Natural killer cell (primary cell): ENCODE measurements at regions not wholly inside any gene's neighbourhood (a gene's known extent, or its start where the extent isn't known, plus 50 kb on each side); places are given as distances from the start of the nearest gene placed in this dataset.

Experiments
- ATAC-seq, 3 donors: fragments of 150-1000 bp in 2 of 3; fragments of 200-7000 bp in 1 of 3; cut with Tn5 transposase; 1 replicate in 1 of 3; 2 replicates in 2 of 3; pipeline ENCODE4 v1.10.0; 2021; ENCODE audit warnings: mild to moderate bottlenecking in 2 of 3, moderate library complexity in 2 of 3
- DNase-seq, 2 donors: peaks; one replicate each; pipeline versions ENCODE4 v3.0.0 to v3.0.0-alpha.2; 2013 to 2021; ENCODE audit warnings: mixed read lengths in 1 of 2
- H3K27ac ChIP-seq: one replicate; pipeline ENCODE4 v1.5.1; 2013; ENCODE audit warnings: mild to moderate bottlenecking, low read length
- H3K27me3 ChIP-seq: one replicate; pipeline ENCODE4 v1.6.1; 2013; ENCODE audit warnings: low read length; ENCODE audit not compliant: control insufficient read depth, insufficient read depth
- H3K36me3 ChIP-seq: one replicate; pipeline ENCODE4 v1.6.1; 2013; ENCODE audit warnings: low read length; ENCODE audit not compliant: control insufficient read depth, insufficient read depth
- H3K4me1 ChIP-seq: one replicate; pipeline ENCODE4 v1.6.1; 2013; ENCODE audit warnings: low read length; ENCODE audit not compliant: control insufficient read depth, insufficient read depth
- H3K4me3 ChIP-seq: one replicate; pipeline ENCODE4 v1.5.1; 2013; ENCODE audit warnings: low read length
- H3K9me3 ChIP-seq: one replicate; pipeline ENCODE4 v1.6.1; 2013; ENCODE audit warnings: low read length; ENCODE audit not compliant: control insufficient read depth, insufficient read depth
- H3K27ac Mint-ChIP-seq, 2 donors: one replicate each; pipeline ENCODE4 v1.8.0; 2022; ENCODE audit warnings: mild to moderate bottlenecking in 2 of 2, mixed read lengths in 2 of 2, moderate library complexity in 1 of 2
- H3K27me3 Mint-ChIP-seq, 2 donors: one replicate each; pipeline ENCODE4 v1.8.0; 2022; ENCODE audit warnings: low read depth in 2 of 2, mixed read lengths in 2 of 2
- H3K36me3 Mint-ChIP-seq: one replicate; pipeline ENCODE4 v1.8.0; 2022; ENCODE audit warnings: mixed read lengths
- H3K4me1 Mint-ChIP-seq, 2 donors: one replicate each; pipeline ENCODE4 v1.8.0; 2022; ENCODE audit warnings: mixed read lengths in 2 of 2
- H3K4me3 Mint-ChIP-seq: one replicate; pipeline ENCODE4 v1.8.0; 2022; ENCODE audit warnings: mild to moderate bottlenecking, moderate library complexity, mixed read lengths
- H3K9me3 Mint-ChIP-seq, 2 donors: one replicate each; pipeline ENCODE4 v1.8.0; 2022; ENCODE audit warnings: mixed read lengths in 2 of 2
- CTCF ChIP-seq: fragments of 200-600 bp; IDR thresholded peaks from one replicate; pipeline ENCODE4 v1.8.0; 2022; ENCODE audit warnings: antibody characterized with exemption
- WGBS: methylation state at CpG from one replicate; pipeline ENCODE4 v1.1.7; 2013; ENCODE audit warnings: missing lambda C conversion rate; ENCODE audit not compliant: insufficient coverage; 5-methylcytosine and 5-hydroxymethylcytosine counted together
- intact Hi-C: fragments of 100-400 bp; cut with micrococcal nuclease; formaldehyde crosslinking; loops from one replicate; pipeline ENCODE4 v1.14.2; 2022

- Mint-ChIP-seq H3K9me3 (no peaks in the 10 kb centered on the region), H3K36me3 (peaks cover 9% of the 10 kb centered on the region), H3K27ac (no peak overlapping the region), H3K4me3 (no peak overlapping the region), H3K4me1 (peaks cover 7 to 20% of the 10 kb centered on the region in 2 donors), H3K27me3 (no peaks in the 10 kb centered on the region)
- 70% methylated on average over 2 of the region's 4 CpGs for WGBS
- H3K27me3 ChIP-seq: no peaks in the 10 kb centered on the region
- no peak for TF ChIP-seq CTCF
- ATAC-seq: no peak
- peaks cover 9% of the 10 kb centered on the region for H3K36me3 ChIP-seq
- H3K4me3 ChIP-seq: no peak overlapping the region
- intact Hi-C loops: no loop called here
- DNase-seq: no peak
- H3K27ac ChIP-seq: no peak overlapping the region
- H3K9me3 ChIP-seq: no peaks in the 10 kb centered on the region
- H3K4me1 ChIP-seq: peaks cover 5% of the 10 kb centered on the region
Observed at GRCh38 chr21:28746166-28746565, 246.5 kb downstream of the LTN1 start.

GRCh38 chr21:28745131-28746016 is 247.3 kb downstream of the LTN1 start:
- 9% methylated on average over 11 of the region's 16 CpGs for WGBS
- Histone ChIP-seq H3K4me1 (peaks cover 5% of the 10 kb centered on the region), H3K36me3 (peaks cover 6% of the 10 kb centered on the region), H3K9me3 (no peaks in the 10 kb centered on the region), H3K4me3 (peak overlapping the region; percentile 24), H3K27me3 (no peaks in the 10 kb centered on the region), H3K27ac (no peak overlapping the region)
- Mint-ChIP-seq H3K27ac (no peak overlapping the region), H3K4me1 (peaks cover 11 to 24% of the 10 kb centered on the region in 2 donors), H3K4me3 (no peak overlapping the region), H3K9me3 (no peaks in the 10 kb centered on the region), H3K36me3 (peaks cover 9% of the 10 kb centered on the region), H3K27me3 (no peaks in the 10 kb centered on the region)
- DNase-seq: peak; percentile 51 to 87
- intact Hi-C loops: loop anchor here (1.0 to 2.0 kb wide), 6 partner anchors 48 to 1977 kb away; no protein-coding TSS in a partner anchor
- peak; percentile 83 for TF ChIP-seq CTCF
- ATAC-seq: peak; percentile 86 to 89 (median 87)

- H3K9me3 Mint-ChIP-seq: no peaks in the 10 kb centered on the region
- no peaks in the 10 kb centered on the region for H3K27me3 Mint-ChIP-seq
- no peak for ATAC-seq
- H3K4me1 Mint-ChIP-seq: peaks cover 24 to 36% of the 10 kb centered on the region in 2 donors
- no peaks in the 10 kb centered on the region for H3K9me3 ChIP-seq
- peaks cover 9% of the 10 kb centered on the region for H3K36me3 Mint-ChIP-seq
- H3K27ac ChIP-seq: no peak overlapping the region
- H3K27me3 ChIP-seq: no peaks in the 10 kb centered on the region
- H3K4me3 Mint-ChIP-seq: no peak overlapping the region
- intact Hi-C loops: loop anchor here (2.0 kb wide), 2 partner anchors 1043 to 1975 kb away; no protein-coding TSS in a partner anchor
- no peak overlapping the region for H3K4me3 ChIP-seq
- no peak for TF ChIP-seq CTCF
- no peaks in the 10 kb centered on the region for H3K36me3 ChIP-seq
- peaks cover 5% of the 10 kb centered on the region for H3K4me1 ChIP-seq
- H3K27ac Mint-ChIP-seq: no peak overlapping the region
- DNase-seq: no peak
- no CpG with 5 or more reads among the region's 1 CpG for WGBS
Observed at GRCh38 chr21:28743723-28744122, 249.0 kb downstream of the LTN1 start.
